ENCODE measurements at regions not wholly inside any gene's neighbourhood (a gene's known extent, or its start where the extent isn't known, plus 50 kb on each side); places are given as distances from the start of the nearest gene placed in this dataset.

DNA sequence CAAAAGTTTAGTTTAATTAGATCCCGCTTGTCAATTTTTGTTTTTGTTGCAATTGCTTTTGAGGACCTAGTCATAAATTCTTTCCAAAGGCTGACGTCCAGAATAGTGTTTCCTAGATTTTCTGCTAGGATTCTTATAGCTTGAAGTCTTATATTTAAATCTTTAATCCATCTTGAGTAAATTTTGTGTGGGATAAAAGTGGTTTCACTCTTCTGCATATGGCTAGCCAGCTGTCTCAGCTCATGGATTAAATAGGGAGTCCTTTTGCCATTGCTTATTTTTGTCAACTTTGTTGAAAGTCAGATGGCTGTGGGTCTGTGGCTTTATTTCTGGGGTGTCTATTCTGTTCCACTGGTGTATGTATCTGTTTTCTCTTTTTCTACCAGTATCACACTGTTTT lies 801.3 kb upstream of the ADGRL4 start:
- TF ChIP-seq CTCF (conservative IDR thresholded peaks at IDR 0.05; ENCODE audit: low read depth, low read length) = no peak
- H3K4me3 ChIP-seq (ENCODE audit: low read length) = no peak overlapping the region
- no peak for DNase-seq (ENCODE audit: low read depth)

- DNase-seq (ENCODE audit: low read depth) = no peak
- no peak overlapping the region for H3K4me3 ChIP-seq (ENCODE audit: low read length)
- TF ChIP-seq CTCF (conservative IDR thresholded peaks at IDR 0.05; ENCODE audit: low read depth, low read length) = no peak
Measured at GRCh38 chr1:79797487-79797886, 791.0 kb upstream of the ADGRL4 start.

DNA sequence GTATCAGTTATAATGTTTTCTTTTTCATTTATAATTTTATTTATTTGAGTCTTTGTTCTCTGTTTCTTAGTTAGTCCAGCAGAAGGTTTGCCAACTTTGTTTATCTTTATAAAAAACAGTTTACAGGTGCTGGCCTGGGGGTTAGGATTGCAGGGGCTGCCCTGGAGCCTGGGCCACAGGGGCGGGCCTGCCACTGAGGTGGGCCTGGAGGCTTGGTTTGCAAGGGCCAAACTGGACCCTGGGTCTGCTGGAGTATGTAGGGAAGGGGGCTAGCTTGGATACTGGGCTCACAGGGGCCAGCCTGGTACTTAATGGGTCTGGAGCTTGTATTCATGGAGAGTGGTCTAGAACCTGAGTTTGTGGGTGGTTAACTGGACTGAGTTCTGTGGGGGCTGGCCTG lies 789.9 kb upstream of the ADGRL4 start:
- H3K4me3 ChIP-seq (ENCODE audit: low read length) = no peak overlapping the region
- DNase-seq (ENCODE audit: low read depth) = no peak
- no peak for TF ChIP-seq CTCF (conservative IDR thresholded peaks at IDR 0.05; ENCODE audit: low read depth, low read length)

DNA sequence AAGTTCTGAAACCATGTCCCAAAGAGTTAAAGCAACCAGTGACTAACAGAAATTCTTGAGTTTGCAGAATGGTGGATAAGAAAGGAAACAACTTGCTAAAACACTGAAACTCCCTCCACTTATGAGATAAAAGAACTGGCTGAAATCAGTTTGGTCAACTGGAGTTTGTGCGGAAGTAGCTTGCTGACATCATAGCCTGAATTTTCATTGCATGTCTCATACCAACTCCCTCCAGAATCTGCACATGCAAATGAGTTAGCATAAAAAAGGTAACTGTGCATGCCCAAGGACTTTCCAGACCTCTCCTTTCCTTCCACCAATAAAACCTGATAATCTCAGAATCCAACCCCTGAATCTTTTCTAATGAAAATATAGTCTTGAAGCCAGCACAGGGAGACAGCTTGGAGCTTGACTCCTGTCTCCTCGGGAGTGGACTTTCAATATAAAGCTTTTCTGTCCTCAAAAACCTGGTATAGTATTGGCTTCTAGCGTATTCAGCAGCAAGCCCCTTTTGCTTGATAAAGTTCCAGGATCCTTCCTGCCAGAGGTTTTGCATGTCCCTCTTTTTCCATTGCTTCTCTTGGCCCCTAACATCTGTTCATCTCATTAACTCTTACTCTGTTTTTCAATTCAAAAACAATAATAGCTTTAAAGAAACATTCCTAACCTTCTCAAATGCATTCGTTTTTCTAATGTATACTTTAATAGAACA lies 785.8 kb upstream of the ADGRL4 start:
- no peak for TF ChIP-seq CTCF (conservative IDR thresholded peaks at IDR 0.05; ENCODE audit: low read depth, low read length)
- no peak for DNase-seq (ENCODE audit: low read depth)
- H3K4me3 ChIP-seq (ENCODE audit: low read length) = no peak overlapping the region

- no peak overlapping the region for H3K4me3 ChIP-seq (ENCODE audit: low read length)
Measured at GRCh38 chr1:79791488-79792218, 785.1 kb upstream of the ADGRL4 start.

GRCh38 chr1:79790950-79791349 lies 784.4 kb upstream of the ADGRL4 start:
- TF ChIP-seq CTCF (conservative IDR thresholded peaks at IDR 0.05; ENCODE audit: low read depth, low read length) = no peak
- DNase-seq (ENCODE audit: low read depth) = no peak
- no peak overlapping the region for H3K4me3 ChIP-seq (ENCODE audit: low read length)

More at GRCh38 chr1:79791488-79792218, 785.1 kb upstream of the ADGRL4 start:
- no peak for DNase-seq (ENCODE audit: low read depth)
- TF ChIP-seq CTCF (conservative IDR thresholded peaks at IDR 0.05; ENCODE audit: low read depth, low read length) = no peak

DNA sequence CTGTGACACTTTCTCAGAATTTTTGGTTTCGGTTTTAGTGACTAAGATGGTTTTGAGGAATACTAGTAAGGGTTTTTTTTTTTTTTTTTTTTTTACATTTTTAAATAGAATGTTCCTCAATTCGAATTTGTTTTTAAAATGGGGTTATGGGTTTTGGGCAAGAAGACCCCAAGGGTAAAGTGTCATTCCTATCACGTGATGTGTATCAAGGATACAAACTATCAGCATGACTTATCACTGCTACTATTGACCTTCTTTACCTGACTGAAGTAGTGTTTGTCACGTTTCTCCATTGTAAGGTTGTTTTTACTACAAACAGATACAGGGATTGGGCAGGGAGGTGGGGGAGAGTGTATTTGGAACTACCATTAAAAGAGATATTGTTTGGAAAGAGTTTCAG lies 781.1 kb upstream of the ADGRL4 start:
- no peak for TF ChIP-seq CTCF (conservative IDR thresholded peaks at IDR 0.05; ENCODE audit: low read depth, low read length)
- no peak overlapping the region for H3K4me3 ChIP-seq (ENCODE audit: low read length)
- DNase-seq (ENCODE audit: low read depth) = no peak
